CD4-positive, alpha-beta T cell (primary cell): ENCODE measurements at regions not wholly inside any gene's neighbourhood (a gene's known extent, or its start where the extent isn't known, plus 50 kb on each side); places are given as distances from the start of the nearest gene placed in this dataset.

ENCODE experiments used
- ATAC-seq: fragments of 200-7000 bp; cut with Tn5 transposase; one replicate; pipeline ENCODE4 v1.10.0; 2022; ENCODE audit warnings: mild to moderate bottlenecking; ENCODE audit not compliant: poor library complexity
- CTCF ChIA-PET: fragments of 350-600 bp; sonication (Branson Sonifier 250); formaldehyde crosslinking; loops from one replicate; lab custom pipeline; 2021; ENCODE audit warnings: antibody characterized with exemption, inconsistent platforms; lab: Charles Lee
- POLR2A ChIA-PET: fragments of 350-600 bp; sonication (Branson Sonifier 250); formaldehyde crosslinking; loops from one replicate; lab custom pipeline; 2021; ENCODE audit warnings: antibody characterized with exemption, inconsistent platforms; lab: Charles Lee
- DNase-seq, 14 experiments: peaks; one replicate each; pipeline ENCODE4 v3.0.0-alpha.2; 2013 to 2020; ENCODE audit warnings: mixed read lengths in 2 of 14
- H3K27ac ChIP-seq, 2 donors: one replicate each; pipeline versions ENCODE4 v1.5.1 to v1.7.0; 2013; ENCODE audit warnings: low read length in 2 of 2, low read depth in 1 of 2, mild to moderate bottlenecking in 1 of 2
- H3K27me3 ChIP-seq, 2 experiments: 1 replicate in 1 of 2; 2 replicates in 1 of 2; pipeline versions ENCODE4 v1.6.1 to v1.7.0; 2013; ENCODE audit warnings: low read length in 2 of 2, control low read depth in 1 of 2, mild to moderate bottlenecking in 1 of 2, moderate library complexity in 1 of 2; ENCODE audit not compliant: insufficient read depth in 2 of 2, control insufficient read depth in 1 of 2
- H3K36me3 ChIP-seq: one replicate; pipeline ENCODE4 v1.6.1; 2013; ENCODE audit warnings: low read length, control low read depth; ENCODE audit not compliant: insufficient read depth
- H3K4me1 ChIP-seq: one replicate; pipeline ENCODE4 v1.6.1; 2013; ENCODE audit warnings: low read length, control low read depth; ENCODE audit not compliant: insufficient read depth
- H3K4me3 ChIP-seq: one replicate; pipeline ENCODE4 v1.5.1; 2013; ENCODE audit warnings: mild to moderate bottlenecking, low read length, moderate library complexity
- H3K9me3 ChIP-seq, 2 experiments: 1 replicate in 1 of 2; 2 replicates in 1 of 2; pipeline versions ENCODE4 v1.6.1 to v1.7.0; 2013; ENCODE audit warnings: low read length in 2 of 2, mild to moderate bottlenecking in 2 of 2, control low read depth in 1 of 2, moderate library complexity in 1 of 2; ENCODE audit not compliant: control insufficient read depth in 1 of 2, insufficient read depth in 1 of 2
- H3K27ac Mint-ChIP-seq: one replicate; pipeline ENCODE4 v1.8.0; 2020; ENCODE audit warnings: mixed read lengths
- H3K27me3 Mint-ChIP-seq: one replicate; pipeline ENCODE4 v1.8.0; 2021; ENCODE audit warnings: mixed read lengths
- H3K36me3 Mint-ChIP-seq: one replicate; pipeline ENCODE4 v1.8.0; 2021; ENCODE audit warnings: low read depth, mixed read lengths
- H3K4me1 Mint-ChIP-seq: one replicate; pipeline ENCODE4 v1.8.0; 2021; ENCODE audit warnings: low read depth, mixed read lengths
- H3K4me3 Mint-ChIP-seq: one replicate; pipeline ENCODE4 v1.8.0; 2020; ENCODE audit warnings: mild to moderate bottlenecking, mixed read lengths
- H3K9me3 Mint-ChIP-seq: one replicate; pipeline ENCODE4 v1.8.0; 2020; ENCODE audit warnings: mixed read lengths
- CTCF ChIP-seq: fragments of 200-600 bp; IDR thresholded peaks from one replicate; pipeline ENCODE4 v1.8.0; 2022; ENCODE audit warnings: antibody characterized with exemption, mild to moderate bottlenecking
- intact Hi-C, 2 experiments: fragments of 100-400 bp; cut with DNase I in 1 of 2; cut with micrococcal nuclease in 1 of 2; formaldehyde crosslinking; loops; one replicate each; pipeline versions ENCODE4 v1.15.1 to v1.9.0; 2023 to 2025; cut with DNase I, micrococcal nuclease

- POLR2A ChIA-PET: no interaction called here
Measured at GRCh38 chr12:38998887-38999482, 93.6 kb upstream of the CPNE8 start.

GRCh38 chr12:38995249-38995648, 89.9 kb upstream of the CPNE8 start:
- no peak overlapping the region for H3K4me3 ChIP-seq
- no peak for ATAC-seq

More at GRCh38 chr12:38998887-38999482, 93.6 kb upstream of the CPNE8 start:
- no peak overlapping the region for H3K4me3 ChIP-seq
- no peaks in the 10 kb centered on the region for H3K9me3 ChIP-seq
- no peaks in the 10 kb centered on the region for H3K36me3 Mint-ChIP-seq
- intact Hi-C loops: no loop called here
- H3K27me3 ChIP-seq: no peaks in the 10 kb centered on the region
- H3K4me1 Mint-ChIP-seq: no peaks in the 10 kb centered on the region
- no peaks in the 10 kb centered on the region for H3K4me1 ChIP-seq
- TF ChIP-seq CTCF: no peak
- no peak for DNase-seq
- ATAC-seq: no peak
- no peak overlapping the region for H3K27ac Mint-ChIP-seq
- CTCF ChIA-PET: no interaction called here
- no peaks in the 10 kb centered on the region for H3K36me3 ChIP-seq
- no peaks in the 10 kb centered on the region for H3K27me3 Mint-ChIP-seq
- no peaks in the 10 kb centered on the region for H3K9me3 Mint-ChIP-seq
- no peak overlapping the region for H3K27ac ChIP-seq
- H3K4me3 Mint-ChIP-seq: no peak overlapping the region

GRCh38 chr12:38985961-38986360, 80.6 kb upstream of the CPNE8 start:
- no peak overlapping the region for H3K4me3 Mint-ChIP-seq
- no peak for TF ChIP-seq CTCF
- Histone ChIP-seq H3K4me1 (no peaks in the 10 kb centered on the region), H3K27ac (no peak overlapping the region), H3K36me3 (no peaks in the 10 kb centered on the region), H3K9me3 (peaks cover 9 to 10% of the 10 kb centered on the region in 2 experiments), H3K27me3 (no peaks in the 10 kb centered on the region), H3K4me3 (no peak overlapping the region)
- DNase-seq (no peak), ATAC-seq (no peak)
- H3K4me1 Mint-ChIP-seq: no peaks in the 10 kb centered on the region
- H3K27me3 Mint-ChIP-seq: no peaks in the 10 kb centered on the region
- ChIA-PET CTCF (no interaction called here), POLR2A (no interaction called here)
- intact Hi-C loops: no loop called here
- no peaks in the 10 kb centered on the region for H3K36me3 Mint-ChIP-seq
- peaks cover 8% of the 10 kb centered on the region for H3K9me3 Mint-ChIP-seq
- no peak overlapping the region for H3K27ac Mint-ChIP-seq

More at GRCh38 chr12:38995249-38995648, 89.9 kb upstream of the CPNE8 start:
- ChIA-PET CTCF (no interaction called here), POLR2A (no interaction called here)
- intact Hi-C loops: no loop called here
- H3K4me1 Mint-ChIP-seq: no peaks in the 10 kb centered on the region
- H3K36me3 ChIP-seq: no peaks in the 10 kb centered on the region
- H3K27ac ChIP-seq: no peak overlapping the region
- H3K4me3 Mint-ChIP-seq: no peak overlapping the region
- no peaks in the 10 kb centered on the region for H3K27me3 ChIP-seq
- H3K27me3 Mint-ChIP-seq: no peaks in the 10 kb centered on the region
- TF ChIP-seq CTCF: no peak
- H3K27ac Mint-ChIP-seq: no peak overlapping the region
- H3K4me1 ChIP-seq: no peaks in the 10 kb centered on the region
- no peak for DNase-seq
- peaks cover 6% of the 10 kb centered on the region for H3K9me3 Mint-ChIP-seq
- no peaks in the 10 kb centered on the region for H3K36me3 Mint-ChIP-seq
- peaks cover 0 to 4% of the 10 kb centered on the region in 2 experiments for H3K9me3 ChIP-seq
